ENCODE measurements at regions not wholly inside any gene's neighbourhood (a gene's known extent, or its start where the extent isn't known, plus 50 kb on each side); places are given as distances from the start of the nearest gene placed in this dataset.

DNA sequence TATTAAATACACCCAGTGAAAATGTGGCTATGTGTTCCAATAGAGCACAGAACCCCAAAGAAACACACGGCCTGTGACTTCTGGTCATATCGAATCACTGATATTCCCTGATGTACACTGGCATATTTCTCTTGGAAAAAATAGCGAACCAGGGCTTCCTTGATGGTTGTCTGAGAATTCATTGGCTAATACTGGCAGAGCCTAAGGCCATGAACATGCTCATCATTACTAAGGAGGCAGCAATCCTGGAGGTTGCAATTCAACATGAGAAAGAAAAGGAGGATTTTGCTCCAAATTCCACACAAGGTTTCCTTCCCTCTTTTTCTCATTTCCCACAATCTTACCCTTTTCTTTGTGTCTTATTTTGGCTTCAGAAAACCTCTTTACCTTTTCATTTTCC, 212.9 kb upstream of the HMGA2 start:
- H3K4me3 ChIP-seq = no peak overlapping the region

DNA sequence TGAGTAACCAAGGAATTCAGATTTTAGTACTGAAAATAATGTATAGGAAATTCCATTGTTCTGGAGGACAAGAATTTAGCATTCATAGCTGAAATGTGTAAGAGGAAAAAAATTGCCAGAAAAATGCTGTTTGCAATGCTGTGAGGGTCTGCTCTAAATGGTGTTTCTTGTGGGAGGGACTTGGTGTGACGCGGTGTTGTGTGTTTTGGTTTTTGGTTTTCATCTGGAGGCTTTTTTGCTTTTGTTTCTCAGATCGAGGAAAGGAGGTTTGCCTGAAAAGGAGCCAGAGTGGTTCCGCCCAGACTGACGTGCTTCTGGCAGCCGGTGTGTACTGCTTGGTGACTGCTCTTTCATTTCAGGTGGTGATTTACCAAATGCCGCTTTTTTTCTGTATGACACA, 211.8 kb upstream of the HMGA2 start:
- H3K4me3 ChIP-seq = no peak overlapping the region
- H3K9me3 ChIP-seq = no peaks in the 10 kb centered on the region
- 49 to 55% methylated on average over 7 of the region's 7 CpGs for WGBS, 2 donors
- TF ChIP-seq POLR2A (IDR thresholded peaks at IDR 0.05) = no peak
- intact Hi-C loops (cut with DNase I) = no loop called here
- peaks cover 0 to 6% (median 0%) of the 10 kb centered on the region in 3 donors for H3K4me1 ChIP-seq
- peaks cover 0 to 33% (median 0%) of the 10 kb centered on the region in 4 donors for H3K27me3 ChIP-seq
- no peaks in the 10 kb centered on the region for H3K36me3 ChIP-seq
- DNase-seq = no peak
- no peak overlapping the region for H3K27ac ChIP-seq

More for the DNA sequence above, 212.9 kb upstream of the HMGA2 start:
- Histone ChIP-seq H3K36me3 (no peaks in the 10 kb centered on the region), H3K4me1 (peaks cover 0 to 11% (median 0%) of the 10 kb centered on the region in 3 donors), H3K27me3 (peaks cover 0 to 33% (median 0%) of the 10 kb centered on the region in 4 donors), H3K9me3 (no peaks in the 10 kb centered on the region), H3K27ac (no peak overlapping the region)
- TF ChIP-seq, protein P1, sequence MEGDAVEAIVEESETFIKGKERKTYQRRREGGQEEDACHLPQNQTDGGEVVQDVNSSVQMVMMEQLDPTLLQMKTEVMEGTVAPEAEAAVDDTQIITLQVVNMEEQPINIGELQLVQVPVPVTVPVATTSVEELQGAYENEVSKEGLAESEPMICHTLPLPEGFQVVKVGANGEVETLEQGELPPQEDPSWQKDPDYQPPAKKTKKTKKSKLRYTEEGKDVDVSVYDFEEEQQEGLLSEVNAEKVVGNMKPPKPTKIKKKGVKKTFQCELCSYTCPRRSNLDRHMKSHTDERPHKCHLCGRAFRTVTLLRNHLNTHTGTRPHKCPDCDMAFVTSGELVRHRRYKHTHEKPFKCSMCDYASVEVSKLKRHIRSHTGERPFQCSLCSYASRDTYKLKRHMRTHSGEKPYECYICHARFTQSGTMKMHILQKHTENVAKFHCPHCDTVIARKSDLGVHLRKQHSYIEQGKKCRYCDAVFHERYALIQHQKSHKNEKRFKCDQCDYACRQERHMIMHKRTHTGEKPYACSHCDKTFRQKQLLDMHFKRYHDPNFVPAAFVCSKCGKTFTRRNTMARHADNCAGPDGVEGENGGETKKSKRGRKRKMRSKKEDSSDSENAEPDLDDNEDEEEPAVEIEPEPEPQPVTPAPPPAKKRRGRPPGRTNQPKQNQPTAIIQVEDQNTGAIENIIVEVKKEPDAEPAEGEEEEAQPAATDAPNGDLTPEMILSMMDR (IDR thresholded peaks at IDR 0.05) = no peak
- no peak for TF ChIP-seq POLR2A (IDR thresholded peaks at IDR 0.05)
- intact Hi-C loops (cut with DNase I) = no loop called here
- 84 to 88% methylated on average over 3 of the region's 3 CpGs for WGBS, 2 donors
- DNase-seq = no peak

DNA sequence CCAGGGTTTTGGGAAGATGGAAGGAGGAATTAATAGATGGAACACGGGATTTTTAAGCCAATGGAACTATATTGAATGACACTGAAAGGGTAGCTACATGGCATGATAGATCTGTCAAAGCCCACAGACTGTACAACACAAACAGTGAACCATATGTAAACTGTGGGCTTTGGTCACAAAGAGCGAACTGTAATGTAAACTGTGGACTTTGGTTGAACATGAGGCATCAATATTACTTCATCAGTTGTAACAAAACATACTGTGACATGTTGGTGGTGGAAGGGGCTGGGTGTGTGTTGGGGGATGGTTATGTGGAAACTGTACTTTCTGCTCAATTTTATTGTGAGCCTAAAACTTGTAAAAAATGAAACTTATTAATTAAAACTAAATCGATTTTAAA, 210.6 kb upstream of the HMGA2 start:
- no peaks in the 10 kb centered on the region for H3K36me3 ChIP-seq
- TF ChIP-seq, protein P1 (IDR thresholded peaks at IDR 0.05) = no peak
- no peak for TF ChIP-seq POLR2A (IDR thresholded peaks at IDR 0.05)
- H3K4me1 ChIP-seq = no peaks in the 10 kb centered on the region
- no peak overlapping the region for H3K27ac ChIP-seq
- no peak overlapping the region for H3K4me3 ChIP-seq
- intact Hi-C loops (cut with DNase I) = no loop called here
- no peaks in the 10 kb centered on the region for H3K9me3 ChIP-seq
- DNase-seq = no peak
- WGBS, 2 donors = 68 to 69% methylated on average over 3 of the region's 3 CpGs
- H3K27me3 ChIP-seq = peaks cover 0 to 33% (median 0%) of the 10 kb centered on the region in 4 donors

DNA sequence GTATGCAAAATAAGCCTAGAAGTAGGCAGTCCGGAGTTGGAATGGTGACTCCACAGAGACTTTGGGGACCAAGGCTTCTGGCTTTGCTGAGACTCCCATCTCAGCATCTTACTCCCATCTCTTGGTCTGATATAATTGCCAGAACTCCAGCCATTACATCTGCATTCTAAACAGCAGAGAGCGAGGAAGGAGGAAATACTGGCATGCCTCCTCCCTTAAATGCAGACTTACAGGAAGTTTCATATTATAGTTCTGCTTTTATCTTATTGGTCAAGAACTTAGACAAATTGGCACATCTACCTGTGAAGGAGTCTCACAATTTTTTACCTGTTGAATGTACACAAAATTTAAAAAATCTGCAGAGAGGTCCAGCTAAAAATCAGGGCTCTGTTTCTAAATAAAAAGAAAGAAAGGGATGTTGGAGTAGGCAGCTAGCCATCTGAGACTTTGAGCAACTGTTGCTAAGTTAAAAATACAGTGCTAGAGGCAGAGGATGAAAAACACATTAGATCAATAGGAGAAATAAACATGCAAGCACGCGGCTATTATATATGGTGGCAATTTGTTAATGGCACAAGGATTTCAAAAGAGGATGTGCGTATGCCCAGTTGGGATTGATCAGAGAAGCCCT, 209.9 kb upstream of the HMGA2 start:
- H3K36me3 ChIP-seq = no peaks in the 10 kb centered on the region
- no peak for DNase-seq
- no peaks in the 10 kb centered on the region for H3K4me1 ChIP-seq
- H3K27ac ChIP-seq = no peak overlapping the region
- intact Hi-C loops (cut with DNase I) = no loop called here
- TF ChIP-seq, protein P1 (IDR thresholded peaks at IDR 0.05) = no peak
- peaks cover 0 to 33% (median 0%) of the 10 kb centered on the region in 4 donors for H3K27me3 ChIP-seq
- H3K4me3 ChIP-seq = no peak overlapping the region
- H3K9me3 ChIP-seq = no peaks in the 10 kb centered on the region
- 76 to 83% methylated on average over 5 of the region's 5 CpGs for WGBS, 2 donors

DNA sequence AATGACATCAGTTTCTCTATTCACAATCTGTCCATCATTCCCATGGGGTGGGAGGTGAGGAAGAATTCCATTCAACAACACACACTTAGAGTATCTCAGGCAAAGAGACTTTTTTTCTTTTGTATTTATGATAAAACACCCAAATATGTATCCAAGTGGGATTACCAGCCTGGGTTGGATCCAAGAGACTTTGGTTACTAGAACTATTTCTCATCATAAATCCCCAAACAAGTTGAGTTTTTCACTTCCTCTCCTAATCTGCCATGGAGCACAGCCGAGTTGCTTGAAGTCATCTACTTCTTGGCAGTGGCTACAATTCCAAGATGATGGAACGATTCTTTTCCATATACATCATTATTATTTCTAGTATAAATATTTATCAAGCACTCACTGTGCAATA, 209.2 kb upstream of the HMGA2 start:
- Histone ChIP-seq H3K9me3 (no peaks in the 10 kb centered on the region), H3K36me3 (no peaks in the 10 kb centered on the region), H3K27me3 (peaks cover 0 to 33% (median 0%) of the 10 kb centered on the region in 4 donors), H3K27ac (no peak overlapping the region), H3K4me1 (no peaks in the 10 kb centered on the region), H3K4me3 (no peak overlapping the region)
- WGBS, 2 donors = 27% methylated on average over 2 of the region's 2 CpGs
- no peak for TF ChIP-seq POLR2A (IDR thresholded peaks at IDR 0.05)
- TF ChIP-seq, protein P1 (IDR thresholded peaks at IDR 0.05) = no peak
- DNase-seq = no peak
- intact Hi-C loops (cut with DNase I) = no loop called here

DNA sequence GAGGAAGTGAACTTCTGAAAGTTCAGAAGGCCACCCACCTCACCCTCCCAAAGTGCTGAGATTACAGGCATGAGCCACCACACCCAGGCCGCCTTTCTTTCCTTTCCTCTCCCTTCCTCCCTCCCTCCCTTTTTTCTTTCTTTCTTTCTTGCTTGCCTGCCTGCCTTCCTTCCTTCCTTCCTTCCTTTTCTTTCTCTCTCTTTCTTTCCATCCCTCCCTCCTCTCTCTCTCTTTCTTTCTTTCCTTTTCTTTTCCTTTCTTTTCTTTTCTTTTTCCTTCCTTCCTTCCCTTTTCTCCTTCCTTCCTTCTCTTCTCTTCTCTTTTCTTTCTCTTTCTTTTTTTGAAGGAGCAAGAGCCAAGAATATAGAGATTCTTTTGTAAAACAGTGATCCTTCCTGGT, 208.3 kb upstream of the HMGA2 start:
- WGBS, 2 donors = 80 to 81% methylated on average over 1 of the region's 1 CpG
- no peak for TF ChIP-seq POLR2A (IDR thresholded peaks at IDR 0.05)
- TF ChIP-seq, protein P1 (IDR thresholded peaks at IDR 0.05) = no peak
- DNase-seq = no peak
- H3K4me1 ChIP-seq = no peaks in the 10 kb centered on the region
- no peaks in the 10 kb centered on the region for H3K36me3 ChIP-seq
- no peak overlapping the region for H3K4me3 ChIP-seq
- no peak overlapping the region for H3K27ac ChIP-seq
- intact Hi-C loops (cut with DNase I) = no loop called here
- H3K27me3 ChIP-seq = peaks cover 0 to 29% (median 0%) of the 10 kb centered on the region in 4 donors
- H3K9me3 ChIP-seq = no peaks in the 10 kb centered on the region
